ENCODE measurements at regions not wholly inside any gene's neighbourhood (a gene's known extent, or its start where the extent isn't known, plus 50 kb on each side); places are given as distances from the start of the nearest gene placed in this dataset.

DNA sequence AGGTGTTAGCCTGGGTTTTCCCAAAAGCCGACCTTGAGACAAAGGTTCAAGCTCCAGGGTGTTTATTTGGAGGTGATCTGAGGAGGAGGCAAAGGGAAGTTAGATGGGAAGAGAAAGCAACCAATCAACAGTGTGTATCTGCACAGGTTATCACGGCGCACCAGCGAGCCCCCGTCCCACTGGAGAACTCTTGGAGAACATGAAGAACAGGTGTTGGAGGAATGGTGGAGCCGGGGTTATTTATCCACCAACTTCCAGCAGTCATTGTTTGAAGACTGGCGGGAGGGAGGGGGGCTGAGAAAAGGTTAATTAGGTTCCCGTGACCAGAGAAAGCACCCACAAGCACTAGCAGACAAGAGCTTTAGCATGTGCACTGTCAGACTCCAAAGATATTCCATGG, 282.5 kb upstream of the FOXK1 start:
- TF ChIP-seq, protein P1, sequence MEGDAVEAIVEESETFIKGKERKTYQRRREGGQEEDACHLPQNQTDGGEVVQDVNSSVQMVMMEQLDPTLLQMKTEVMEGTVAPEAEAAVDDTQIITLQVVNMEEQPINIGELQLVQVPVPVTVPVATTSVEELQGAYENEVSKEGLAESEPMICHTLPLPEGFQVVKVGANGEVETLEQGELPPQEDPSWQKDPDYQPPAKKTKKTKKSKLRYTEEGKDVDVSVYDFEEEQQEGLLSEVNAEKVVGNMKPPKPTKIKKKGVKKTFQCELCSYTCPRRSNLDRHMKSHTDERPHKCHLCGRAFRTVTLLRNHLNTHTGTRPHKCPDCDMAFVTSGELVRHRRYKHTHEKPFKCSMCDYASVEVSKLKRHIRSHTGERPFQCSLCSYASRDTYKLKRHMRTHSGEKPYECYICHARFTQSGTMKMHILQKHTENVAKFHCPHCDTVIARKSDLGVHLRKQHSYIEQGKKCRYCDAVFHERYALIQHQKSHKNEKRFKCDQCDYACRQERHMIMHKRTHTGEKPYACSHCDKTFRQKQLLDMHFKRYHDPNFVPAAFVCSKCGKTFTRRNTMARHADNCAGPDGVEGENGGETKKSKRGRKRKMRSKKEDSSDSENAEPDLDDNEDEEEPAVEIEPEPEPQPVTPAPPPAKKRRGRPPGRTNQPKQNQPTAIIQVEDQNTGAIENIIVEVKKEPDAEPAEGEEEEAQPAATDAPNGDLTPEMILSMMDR (IDR thresholded peaks at IDR 0.05) = no peak
- TF ChIP-seq ZFX (IDR thresholded peaks at IDR 0.05; ENCODE audit: borderline replicate concordance) = no peak

All from 22Rv1 (cell line).